ENCODE measurements at regions not wholly inside any gene's neighbourhood (a gene's known extent, or its start where the extent isn't known, plus 50 kb on each side); places are given as distances from the start of the nearest gene placed in this dataset.

DNA sequence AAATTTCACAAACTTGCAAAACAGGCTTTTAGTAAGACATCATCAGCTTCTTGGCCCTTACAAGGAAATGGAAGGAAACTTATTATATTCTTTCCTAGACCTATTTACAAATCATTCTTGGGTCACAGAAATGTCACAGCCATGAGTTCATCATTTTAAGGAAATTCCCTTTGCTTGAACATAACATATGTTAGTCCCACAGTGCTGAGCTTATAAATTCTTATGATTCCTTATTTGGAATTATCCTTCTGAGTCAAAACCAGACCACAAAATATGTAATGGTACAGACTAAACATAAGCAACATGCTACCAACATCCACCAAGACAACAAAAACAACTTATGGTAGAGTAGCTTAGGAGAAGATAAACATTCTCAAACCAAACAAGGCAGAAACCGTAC lies 236.9 kb upstream of the CTSO start:
- TF ChIP-seq, protein P1, sequence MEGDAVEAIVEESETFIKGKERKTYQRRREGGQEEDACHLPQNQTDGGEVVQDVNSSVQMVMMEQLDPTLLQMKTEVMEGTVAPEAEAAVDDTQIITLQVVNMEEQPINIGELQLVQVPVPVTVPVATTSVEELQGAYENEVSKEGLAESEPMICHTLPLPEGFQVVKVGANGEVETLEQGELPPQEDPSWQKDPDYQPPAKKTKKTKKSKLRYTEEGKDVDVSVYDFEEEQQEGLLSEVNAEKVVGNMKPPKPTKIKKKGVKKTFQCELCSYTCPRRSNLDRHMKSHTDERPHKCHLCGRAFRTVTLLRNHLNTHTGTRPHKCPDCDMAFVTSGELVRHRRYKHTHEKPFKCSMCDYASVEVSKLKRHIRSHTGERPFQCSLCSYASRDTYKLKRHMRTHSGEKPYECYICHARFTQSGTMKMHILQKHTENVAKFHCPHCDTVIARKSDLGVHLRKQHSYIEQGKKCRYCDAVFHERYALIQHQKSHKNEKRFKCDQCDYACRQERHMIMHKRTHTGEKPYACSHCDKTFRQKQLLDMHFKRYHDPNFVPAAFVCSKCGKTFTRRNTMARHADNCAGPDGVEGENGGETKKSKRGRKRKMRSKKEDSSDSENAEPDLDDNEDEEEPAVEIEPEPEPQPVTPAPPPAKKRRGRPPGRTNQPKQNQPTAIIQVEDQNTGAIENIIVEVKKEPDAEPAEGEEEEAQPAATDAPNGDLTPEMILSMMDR (IDR thresholded peaks at IDR 0.05; ENCODE audit: low read length, missing control alignments) = no peak
- peak; percentile 81 for DNase-seq (ENCODE audit: low read depth)

DNA sequence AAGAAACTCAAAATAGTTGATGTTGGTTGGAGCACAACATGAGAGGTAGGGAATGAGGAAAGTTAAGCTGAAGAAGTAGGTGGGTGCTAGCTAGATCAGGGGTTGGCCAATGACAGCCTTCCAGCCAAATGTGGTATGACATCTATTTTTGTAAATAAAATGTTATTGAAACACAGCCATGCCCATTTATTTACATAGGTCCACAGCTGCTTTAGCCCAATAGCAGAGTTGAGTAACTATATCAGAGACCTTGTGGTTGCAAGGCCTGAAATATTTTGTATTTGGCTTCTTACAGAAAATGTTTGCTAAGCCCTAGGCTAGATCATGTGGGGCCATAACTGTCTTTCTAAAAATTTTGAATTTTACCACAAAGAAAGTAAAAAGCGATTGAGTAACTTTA lies 234.9 kb upstream of the CTSO start:
- DNase-seq (ENCODE audit: low read depth) = no peak
- H3K4me3 ChIP-seq (replicated peaks; ENCODE audit: low read depth, low read length) = no peak overlapping the region
- TF ChIP-seq, protein P1 (IDR thresholded peaks at IDR 0.05; ENCODE audit: low read length, missing control alignments) = no peak

More for the DNA sequence above, 236.9 kb upstream of the CTSO start:
- H3K4me3 ChIP-seq (replicated peaks; ENCODE audit: low read depth, low read length) = no peak overlapping the region

DNA sequence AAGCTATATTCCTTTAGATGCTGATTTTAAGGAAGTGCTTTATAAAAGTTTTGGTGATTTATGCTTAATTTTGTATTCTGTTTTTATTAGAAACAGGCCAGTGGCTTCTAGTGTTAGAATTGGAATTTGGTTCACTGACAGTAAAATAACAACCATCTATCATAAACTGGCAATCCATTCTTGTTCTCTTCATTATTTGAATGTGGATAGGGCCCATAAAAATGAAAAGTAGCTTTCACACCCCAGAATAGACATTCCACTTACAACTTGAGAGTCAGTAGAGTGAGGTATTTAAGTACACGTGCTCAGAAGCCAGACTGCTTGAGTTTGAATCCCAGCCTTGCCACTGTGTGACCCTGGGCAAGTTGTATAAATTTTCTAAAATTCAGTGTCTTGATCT lies 232.4 kb upstream of the CTSO start:
- no peak overlapping the region for H3K4me3 ChIP-seq (replicated peaks; ENCODE audit: low read depth, low read length)
- TF ChIP-seq, protein P1 (IDR thresholded peaks at IDR 0.05; ENCODE audit: low read length, missing control alignments) = no peak
- no peak for DNase-seq (ENCODE audit: low read depth)

DNA sequence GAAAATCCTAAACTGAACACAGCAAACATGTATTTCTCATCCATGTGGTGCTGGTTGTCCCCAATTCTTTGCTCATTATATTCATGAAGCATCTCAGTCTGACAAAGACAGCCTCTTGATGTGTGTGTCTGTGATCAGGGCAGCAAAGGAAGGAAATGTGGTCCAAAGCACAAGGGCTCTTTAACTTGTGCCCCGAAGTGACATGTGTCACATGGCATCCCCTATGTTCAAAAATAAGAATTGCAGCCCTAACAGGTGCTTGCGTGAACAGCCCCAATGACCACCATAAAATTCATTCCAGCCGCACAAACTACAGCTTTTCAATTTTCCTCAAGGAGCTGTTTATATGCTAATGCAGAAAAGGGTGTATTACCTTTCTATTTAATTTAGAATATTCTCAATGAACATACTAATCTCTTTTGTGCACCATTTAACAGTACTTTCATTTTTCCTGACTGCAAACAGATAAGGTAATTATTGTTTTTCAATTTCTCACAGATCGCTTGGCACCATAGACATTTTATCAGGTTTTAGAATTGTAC lies 231.9 kb upstream of the CTSO start:
- TF ChIP-seq, protein P1 (IDR thresholded peaks at IDR 0.05; ENCODE audit: low read length, missing control alignments) = no peak
- no peak for DNase-seq (ENCODE audit: low read depth)

DNA sequence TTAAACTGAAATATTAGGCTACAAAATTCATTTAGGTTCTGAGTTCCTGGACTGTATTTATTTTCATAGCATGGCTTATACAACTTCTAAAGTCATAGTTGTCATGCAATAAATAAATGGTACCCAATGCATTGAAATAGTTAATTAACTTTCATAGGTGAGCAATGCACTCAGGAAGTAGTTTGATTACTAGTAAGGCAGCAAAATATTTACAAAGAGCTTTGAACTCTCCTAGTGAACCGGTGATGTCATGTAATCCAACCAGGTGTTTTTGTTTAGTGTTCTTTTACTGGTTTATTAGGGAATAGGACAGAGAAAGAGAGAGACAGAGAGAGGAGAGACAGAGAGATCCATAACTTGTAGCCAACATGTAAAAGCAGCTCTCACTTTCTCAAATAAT lies 228.6 kb upstream of the CTSO start:
- TF ChIP-seq, protein P1 (IDR thresholded peaks at IDR 0.05; ENCODE audit: low read length, missing control alignments) = no peak
- DNase-seq (ENCODE audit: low read depth) = no peak
- no peak overlapping the region for H3K4me3 ChIP-seq (replicated peaks; ENCODE audit: low read depth, low read length)

More for the DNA sequence above, 231.9 kb upstream of the CTSO start:
- no peak overlapping the region for H3K4me3 ChIP-seq (replicated peaks; ENCODE audit: low read depth, low read length)

DNA sequence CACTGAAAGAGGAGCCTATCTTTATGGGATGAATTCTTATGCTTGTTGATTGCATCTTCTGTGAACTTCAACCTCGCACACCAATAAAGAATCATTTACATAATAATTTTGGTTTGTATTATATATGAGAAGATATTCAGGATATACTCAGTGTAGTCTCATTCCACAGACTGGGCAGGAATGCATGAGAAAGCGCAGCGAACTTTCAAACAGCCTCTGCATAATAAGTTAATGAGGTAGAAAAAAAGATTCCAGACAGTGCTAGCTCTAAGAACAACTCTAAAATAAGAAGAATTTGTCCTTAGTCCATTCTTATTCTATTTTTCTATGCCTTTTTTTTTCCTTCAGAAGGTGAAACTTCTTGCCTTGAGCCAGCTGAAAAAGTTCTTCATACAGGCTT lies 224.3 kb upstream of the CTSO start:
- no peak overlapping the region for H3K4me3 ChIP-seq (replicated peaks; ENCODE audit: low read depth, low read length)
- TF ChIP-seq, protein P1 (IDR thresholded peaks at IDR 0.05; ENCODE audit: low read length, missing control alignments) = no peak
- no peak for DNase-seq (ENCODE audit: low read depth)

DNA sequence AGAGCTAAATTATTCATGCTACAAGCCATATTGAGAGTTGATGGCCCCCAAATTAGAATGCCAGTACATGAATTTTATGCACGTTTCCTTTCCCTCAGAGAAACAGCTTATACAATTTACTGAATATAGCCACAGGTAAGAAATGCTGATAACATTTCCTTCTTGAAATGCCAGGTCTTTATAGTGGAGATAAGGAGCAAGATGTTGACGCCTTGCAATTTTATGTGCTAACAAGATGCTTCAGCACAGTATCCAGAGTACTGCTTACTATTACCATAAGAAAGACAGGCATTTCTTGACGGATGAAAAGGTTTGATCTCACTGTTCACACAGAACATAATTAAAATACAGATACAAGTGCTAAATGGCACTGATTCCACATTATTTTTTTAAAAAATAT lies 223.2 kb upstream of the CTSO start:
- no peak for DNase-seq (ENCODE audit: low read depth)
- no peak overlapping the region for H3K4me3 ChIP-seq (replicated peaks; ENCODE audit: low read depth, low read length)
- TF ChIP-seq, protein P1 (IDR thresholded peaks at IDR 0.05; ENCODE audit: low read length, missing control alignments) = no peak

Data from fibroblast of pulmonary artery (primary cell).